Endothelial cell of umbilical vein (primary cell): ENCODE measurements at regions not wholly inside any gene's neighbourhood (a gene's known extent, or its start where the extent isn't known, plus 50 kb on each side); places are given as distances from the start of the nearest gene placed in this dataset.

ENCODE experiments used
- BruUV-seq: library from RNA; stranded (reverse); fragments of 400-500 nt; replicated peaks from 2 replicates; lab custom pipeline; 2021; lab: Mats Ljungman, UMichigan
- CTCF ChIA-PET: fragments of 300-600, 350-600 bp; sonication (Branson Sonifier 250); formaldehyde crosslinking; loops from one replicate; lab custom pipeline; 2021; ENCODE audit warnings: antibody characterized with exemption, inconsistent platforms; lab: Charles Lee
- POLR2A ChIA-PET: fragments of 300-600, 350-600 bp; sonication (Branson Sonifier 250); formaldehyde crosslinking; loops from one replicate; lab custom pipeline; 2021; ENCODE audit warnings: antibody characterized with exemption, inconsistent platforms; lab: Charles Lee
- DNase-seq: peaks from one replicate; pipeline ENCODE4 v3.0.0-alpha.2; 2011; ENCODE audit warnings: low read depth, low spot score
- FAIRE-seq: peaks from 2 replicates; lab custom pipeline; 2011; peaks lifted over from hg19 to GRCh38; lab: Jason Lieb, UNC
- H2AFZ ChIP-seq: 2 replicates; pipeline ENCODE4 v1.6.0; 2012; ENCODE audit warnings: low read depth, low read length, control low read depth, inconsistent platforms
- H3K27ac ChIP-seq: 2 replicates; pipeline ENCODE4 v1.5.1; 2011; ENCODE audit warnings: low read depth, mild to moderate bottlenecking, control low read depth, low read length, moderate library complexity; ENCODE audit not compliant: insufficient read depth
- H3K27me3 ChIP-seq, 2 experiments: 2 replicates each; pipeline versions ENCODE4 v1.6.0 to v1.6.1; 2011; ENCODE audit warnings: low read length in 2 of 2, mixed read lengths in 1 of 2; ENCODE audit not compliant: control insufficient read depth in 2 of 2, insufficient read depth in 2 of 2
- H3K36me3 ChIP-seq, 2 experiments: 2 replicates in 1 of 2; 3 replicates in 1 of 2; pipeline ENCODE4 v1.5.1; 2011; ENCODE audit warnings: low read length in 2 of 2, mild to moderate bottlenecking in 1 of 2, moderate library complexity in 1 of 2; ENCODE audit not compliant: control insufficient read depth in 2 of 2, insufficient read depth in 2 of 2; ENCODE audit errors: extremely low read depth in 1 of 2
- H3K4me1 ChIP-seq: 3 replicates; pipeline ENCODE4 v1.5.1; 2011; ENCODE audit warnings: mild to moderate bottlenecking, low read length; ENCODE audit not compliant: control insufficient read depth, insufficient read depth; ENCODE audit errors: extremely low read depth
- H3K4me2 ChIP-seq: 2 replicates; pipeline ENCODE4 v1.6.1; 2011; ENCODE audit warnings: low read length, control low read depth, mixed read lengths; ENCODE audit not compliant: insufficient read depth
- H3K4me3 ChIP-seq, 3 experiments: fragments of 200-600 bp in 1 of 3; sonication (generic), shearing (Covaris generic) in 1 of 3; replicated peaks in 1 of 3; 2 replicates each; pipeline ENCODE4 v1.5.1; 2011 to 2016; ENCODE audit warnings: control low read depth in 3 of 3, low read length in 3 of 3, mild to moderate bottlenecking in 2 of 3, inconsistent platforms in 1 of 3, low read depth in 1 of 3, moderate library complexity in 1 of 3; ENCODE audit not compliant: insufficient read depth in 1 of 3
- H3K79me2 ChIP-seq: 2 replicates; pipeline ENCODE4 v1.6.0; 2012; ENCODE audit warnings: low read length, inconsistent platforms; ENCODE audit not compliant: control insufficient read depth, insufficient read depth
- H3K9ac ChIP-seq: replicated peaks from 2 replicates; pipeline ENCODE3; 2011; ENCODE audit warnings: low read length, control low read depth; ENCODE audit not compliant: insufficient read depth; ENCODE audit errors: extremely low read depth
- H3K9me1 ChIP-seq: replicated peaks from 3 replicates; pipeline ENCODE4 v1.6.0; 2011; ENCODE audit warnings: mild to moderate bottlenecking, low read length; ENCODE audit not compliant: control insufficient read depth, insufficient read depth; ENCODE audit errors: extremely low read depth
- H3K9me3 ChIP-seq: replicated peaks from 2 replicates; pipeline ENCODE4 v1.5.1; 2012; ENCODE audit warnings: low read length, inconsistent platforms; ENCODE audit not compliant: control insufficient read depth, insufficient read depth
- H4K20me1 ChIP-seq: replicated peaks from 2 replicates; pipeline ENCODE3; 2011; ENCODE audit warnings: mild to moderate bottlenecking, low read length; ENCODE audit not compliant: control insufficient read depth, insufficient read depth; ENCODE audit errors: extremely low read depth
- EZH2 ChIP-seq: IDR thresholded peaks from 2 replicates; pipeline ENCODE4 v1.6.1; 2012; ENCODE audit warnings: borderline replicate concordance, low read depth, mild to moderate bottlenecking, moderate library complexity, low read length, inconsistent platforms; ENCODE audit not compliant: severe bottlenecking
- FOS ChIP-seq: IDR thresholded peaks from 2 replicates; pipeline ENCODE4 v1.6.1; 2011; ENCODE audit warnings: mild to moderate bottlenecking, low read length, moderate library complexity, borderline replicate concordance; ENCODE audit not compliant: insufficient read depth
- GATA2 ChIP-seq: IDR thresholded peaks from 2 replicates; pipeline ENCODE4 v1.7.0; 2011; ENCODE audit warnings: low read depth, mild to moderate bottlenecking, moderate library complexity, mixed read lengths, low read length; ENCODE audit not compliant: insufficient read length, insufficient read depth
- JUN ChIP-seq: IDR thresholded peaks from 2 replicates; pipeline ENCODE4 v1.6.1; 2011; ENCODE audit warnings: borderline replicate concordance, low read depth; ENCODE audit not compliant: insufficient read length, insufficient read depth
- MAX ChIP-seq: IDR thresholded peaks from 2 replicates; pipeline ENCODE4 v1.6.1; 2011; ENCODE audit not compliant: insufficient read depth, insufficient read length
- MYC ChIP-seq: IDR thresholded peaks from one replicate; pipeline ENCODE4 v1.6.1; 2011; ENCODE audit warnings: mild to moderate bottlenecking, low read depth, low read length
- POLR2A ChIP-seq: IDR thresholded peaks from 2 replicates; pipeline ENCODE4 v1.6.1; 2012; ENCODE audit warnings: low read depth, mild to moderate bottlenecking, control low read depth, low read length
- POLR2AphosphoS5 ChIP-seq: IDR thresholded peaks from 2 replicates; pipeline ENCODE4 v1.6.1; 2012; ENCODE audit warnings: low read depth, mild to moderate bottlenecking, control low read depth, low read length, moderate library complexity; ENCODE audit not compliant: insufficient read depth
- dilution Hi-C: fragments of 300-500 bp; cut with MboI; formaldehyde crosslinking; loops from one replicate; pipeline ENCODE4 v1.15.0; 2019; ENCODE audit warnings: low sequenced_read_pairs; ENCODE audit not compliant: extremely low pct_ligation_motif_present
- intact Hi-C: fragments of 100-400 bp; cut with micrococcal nuclease; formaldehyde crosslinking; loops from one replicate; pipeline ENCODE4 v1.10.0; 2022
- TF ChIP-seq, protein P1 (sequence below), 2 donors: IDR thresholded peaks; 1 replicate in 1 of 2; 2 replicates in 1 of 2; pipeline ENCODE4 v1.5.1; 2011; ENCODE audit warnings: low read length in 2 of 2, mild to moderate bottlenecking in 2 of 2, moderate library complexity in 2 of 2, control low read depth in 1 of 2, inconsistent platforms in 1 of 2, low read depth in 1 of 2; ENCODE audit not compliant: insufficient read depth in 1 of 2; ENCODE audit errors: extremely low read depth in 1 of 2

- no peaks in the 10 kb centered on the region for H3K9me1 ChIP-seq
- H3K9ac ChIP-seq: no peak overlapping the region
- TF ChIP-seq MYC (no peak), POLR2A (no peak), POLR2AphosphoS5 (no peak), EZH2 (no peak), FOS (no peak), JUN (no peak), GATA2 (no peak), MAX (no peak)
- TF ChIP-seq, protein P1, sequence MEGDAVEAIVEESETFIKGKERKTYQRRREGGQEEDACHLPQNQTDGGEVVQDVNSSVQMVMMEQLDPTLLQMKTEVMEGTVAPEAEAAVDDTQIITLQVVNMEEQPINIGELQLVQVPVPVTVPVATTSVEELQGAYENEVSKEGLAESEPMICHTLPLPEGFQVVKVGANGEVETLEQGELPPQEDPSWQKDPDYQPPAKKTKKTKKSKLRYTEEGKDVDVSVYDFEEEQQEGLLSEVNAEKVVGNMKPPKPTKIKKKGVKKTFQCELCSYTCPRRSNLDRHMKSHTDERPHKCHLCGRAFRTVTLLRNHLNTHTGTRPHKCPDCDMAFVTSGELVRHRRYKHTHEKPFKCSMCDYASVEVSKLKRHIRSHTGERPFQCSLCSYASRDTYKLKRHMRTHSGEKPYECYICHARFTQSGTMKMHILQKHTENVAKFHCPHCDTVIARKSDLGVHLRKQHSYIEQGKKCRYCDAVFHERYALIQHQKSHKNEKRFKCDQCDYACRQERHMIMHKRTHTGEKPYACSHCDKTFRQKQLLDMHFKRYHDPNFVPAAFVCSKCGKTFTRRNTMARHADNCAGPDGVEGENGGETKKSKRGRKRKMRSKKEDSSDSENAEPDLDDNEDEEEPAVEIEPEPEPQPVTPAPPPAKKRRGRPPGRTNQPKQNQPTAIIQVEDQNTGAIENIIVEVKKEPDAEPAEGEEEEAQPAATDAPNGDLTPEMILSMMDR (IDR thresholded peaks at IDR 0.05; ENCODE audit: extremely low read depth in 1 of 2, insufficient read depth in 1 of 2, low read depth in 1 of 2, low read length in 2 of 2): no peak
- no peak overlapping the region for H3K4me2 ChIP-seq
- H3K4me3 ChIP-seq: no peak overlapping the region
- H3K27me3 ChIP-seq: no peaks in the 10 kb centered on the region
- FAIRE-seq: no peak
- no peaks in the 10 kb centered on the region for H3K36me3 ChIP-seq
- no peak for DNase-seq
- CTCF ChIA-PET: interaction anchor here (1.1 kb wide), 1 partner anchor 10 kb away, joined by 3 read pairs; no protein-coding TSS in a partner anchor
- intact Hi-C loops (no loop called here), dilution Hi-C loops (no loop called here)
- no peak overlapping the region for H3K27ac ChIP-seq
- BruUV-seq: no TSS peak
- no peaks in the 10 kb centered on the region for H3K4me1 ChIP-seq
- no peaks in the 10 kb centered on the region for H3K9me3 ChIP-seq
- no peaks in the 10 kb centered on the region for H4K20me1 ChIP-seq
- no peak overlapping the region for H2AFZ ChIP-seq
- no peaks in the 10 kb centered on the region for H3K79me2 ChIP-seq
- POLR2A ChIA-PET: no interaction called here
These were observed 1081.1 kb upstream of the EPHA6 start for GRCh38 chr3:95733336-95733735.
